ENCODE measurements at regions not wholly inside any gene's neighbourhood (a gene's known extent, or its start where the extent isn't known, plus 50 kb on each side); places are given as distances from the start of the nearest gene placed in this dataset.

DNA sequence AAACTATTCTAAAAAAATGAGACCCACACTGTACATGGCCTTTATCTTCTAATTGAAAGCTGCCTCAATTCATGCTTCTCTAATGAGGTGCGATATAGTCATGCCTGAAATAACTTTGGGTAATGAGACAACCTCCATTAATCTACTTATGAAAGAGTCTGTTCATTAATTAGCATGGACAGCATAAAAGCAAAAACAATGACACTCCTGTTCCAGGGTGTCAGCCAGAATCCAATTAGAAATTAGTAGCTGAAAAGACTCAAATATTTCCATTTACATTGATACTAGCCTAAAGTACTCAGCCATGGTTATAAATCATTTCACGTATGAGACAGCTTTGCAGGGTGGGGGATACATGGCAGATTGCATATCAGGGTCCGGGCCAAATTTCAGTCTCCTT is 288.7 kb downstream of the AKAIN1 start:
- Histone ChIP-seq H3K79me2 (ENCODE audit: low read length) (no peaks in the 10 kb centered on the region), H3K4me3 (ENCODE audit: low read length) (no peak overlapping the region), H3K27me3 (ENCODE audit: low read depth, low read length) (no peaks in the 10 kb centered on the region), H3K4me1 (ENCODE audit: low read length) (no peaks in the 10 kb centered on the region), H4K20me1 (ENCODE audit: insufficient read depth, low read length) (no peaks in the 10 kb centered on the region), H3K27ac (ENCODE audit: low read length) (no peak overlapping the region), H3K36me3 (replicated peaks; ENCODE audit: low read depth, low read length) (no peaks in the 10 kb centered on the region), H3K9me3 (ENCODE audit: insufficient read depth, low read length) (no peaks in the 10 kb centered on the region), H2AFZ (ENCODE audit: low read depth, low read length) (no peak overlapping the region), H3K4me2 (ENCODE audit: low read length) (no peak overlapping the region), H3K9ac (ENCODE audit: low read length) (no peak overlapping the region)
- no peak for TF ChIP-seq EZH2phosphoT487 (IDR thresholded peaks at IDR 0.05; ENCODE audit: low read depth)
- TF ChIP-seq, protein P1, sequence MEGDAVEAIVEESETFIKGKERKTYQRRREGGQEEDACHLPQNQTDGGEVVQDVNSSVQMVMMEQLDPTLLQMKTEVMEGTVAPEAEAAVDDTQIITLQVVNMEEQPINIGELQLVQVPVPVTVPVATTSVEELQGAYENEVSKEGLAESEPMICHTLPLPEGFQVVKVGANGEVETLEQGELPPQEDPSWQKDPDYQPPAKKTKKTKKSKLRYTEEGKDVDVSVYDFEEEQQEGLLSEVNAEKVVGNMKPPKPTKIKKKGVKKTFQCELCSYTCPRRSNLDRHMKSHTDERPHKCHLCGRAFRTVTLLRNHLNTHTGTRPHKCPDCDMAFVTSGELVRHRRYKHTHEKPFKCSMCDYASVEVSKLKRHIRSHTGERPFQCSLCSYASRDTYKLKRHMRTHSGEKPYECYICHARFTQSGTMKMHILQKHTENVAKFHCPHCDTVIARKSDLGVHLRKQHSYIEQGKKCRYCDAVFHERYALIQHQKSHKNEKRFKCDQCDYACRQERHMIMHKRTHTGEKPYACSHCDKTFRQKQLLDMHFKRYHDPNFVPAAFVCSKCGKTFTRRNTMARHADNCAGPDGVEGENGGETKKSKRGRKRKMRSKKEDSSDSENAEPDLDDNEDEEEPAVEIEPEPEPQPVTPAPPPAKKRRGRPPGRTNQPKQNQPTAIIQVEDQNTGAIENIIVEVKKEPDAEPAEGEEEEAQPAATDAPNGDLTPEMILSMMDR (IDR thresholded peaks at IDR 0.05; ENCODE audit: low read depth, low read length), result no peak

DNA sequence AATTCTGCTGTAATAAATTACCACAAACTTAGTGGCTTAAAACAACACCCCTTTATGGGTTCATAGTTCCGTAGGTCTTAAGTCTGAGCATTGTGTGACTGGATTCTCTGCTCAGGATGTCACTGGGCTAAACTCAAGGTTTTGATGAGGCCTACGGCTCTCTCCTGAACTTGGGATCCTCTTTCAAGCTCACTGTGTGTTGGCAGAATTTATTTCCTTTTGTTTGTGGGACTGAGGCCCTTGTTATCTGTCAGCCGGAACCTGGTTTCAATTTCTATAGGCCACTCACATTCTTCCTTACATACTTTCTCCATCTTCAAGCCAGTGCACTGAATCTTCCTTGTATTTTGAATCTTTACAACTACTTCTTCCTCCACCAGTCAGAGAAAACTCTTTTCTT is 290.2 kb downstream of the AKAIN1 start:
- no peaks in the 10 kb centered on the region for H4K20me1 ChIP-seq (ENCODE audit: insufficient read depth, low read length)
- no peak overlapping the region for H3K27ac ChIP-seq (ENCODE audit: low read length)
- TF ChIP-seq, protein P1 (IDR thresholded peaks at IDR 0.05; ENCODE audit: low read depth, low read length), result no peak
- TF ChIP-seq EZH2phosphoT487 (IDR thresholded peaks at IDR 0.05; ENCODE audit: low read depth), result no peak
- no peaks in the 10 kb centered on the region for H3K79me2 ChIP-seq (ENCODE audit: low read length)
- no peak overlapping the region for H3K9ac ChIP-seq (ENCODE audit: low read length)
- no peaks in the 10 kb centered on the region for H3K36me3 ChIP-seq (replicated peaks; ENCODE audit: low read depth, low read length)
- no peaks in the 10 kb centered on the region for H3K27me3 ChIP-seq (ENCODE audit: low read depth, low read length)
- no peaks in the 10 kb centered on the region for H3K9me3 ChIP-seq (ENCODE audit: insufficient read depth, low read length)
- H3K4me3 ChIP-seq (ENCODE audit: low read length), result no peak overlapping the region
- no peak overlapping the region for H3K4me2 ChIP-seq (ENCODE audit: low read length)
- H3K4me1 ChIP-seq (ENCODE audit: low read length), result no peaks in the 10 kb centered on the region
- no peak overlapping the region for H2AFZ ChIP-seq (ENCODE audit: low read depth, low read length)

DNA sequence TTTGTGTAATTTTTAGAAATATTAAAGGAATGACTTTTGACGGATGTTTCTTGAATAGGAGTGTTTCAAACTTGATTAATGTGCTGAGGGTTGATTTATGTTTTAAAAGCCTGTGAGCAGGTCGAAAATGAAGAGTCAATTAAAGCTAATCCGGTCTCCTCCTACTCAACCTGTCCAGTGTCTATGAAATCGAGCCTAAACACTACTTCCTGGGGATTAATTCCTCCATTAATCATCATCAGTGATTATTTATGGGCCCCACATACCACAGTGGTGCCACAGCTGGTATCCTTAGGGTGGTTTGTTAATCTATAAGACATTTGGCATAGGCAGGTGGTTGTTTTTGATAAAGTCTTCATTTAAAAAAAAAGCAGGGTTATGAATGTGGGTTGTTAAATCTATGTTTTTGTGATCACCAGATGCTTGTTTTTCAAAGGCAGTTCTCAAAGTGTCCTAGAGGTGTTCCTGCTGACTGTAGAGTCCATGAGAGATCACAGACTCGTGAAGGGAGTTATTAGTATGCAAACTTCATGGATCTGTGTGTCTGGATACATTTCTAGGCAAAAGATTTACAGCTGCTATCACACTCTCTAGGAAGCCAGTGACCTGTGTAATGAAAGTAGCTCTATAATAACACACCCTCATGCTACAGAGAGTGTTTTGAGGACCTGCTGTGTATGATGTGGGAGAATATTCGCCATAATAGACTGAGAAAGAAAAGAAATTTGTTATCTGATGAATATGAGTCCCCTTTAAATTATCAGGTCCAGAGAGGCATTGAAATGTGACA is 308.6 kb downstream of the AKAIN1 start:
- Histone ChIP-seq H3K79me2 (ENCODE audit: low read length) (no peaks in the 10 kb centered on the region), H3K9ac (ENCODE audit: low read length) (no peak overlapping the region), H3K4me2 (ENCODE audit: low read length) (no peak overlapping the region), H3K4me1 (ENCODE audit: low read length) (no peaks in the 10 kb centered on the region), H4K20me1 (ENCODE audit: insufficient read depth, low read length) (no peaks in the 10 kb centered on the region), H3K27me3 (ENCODE audit: low read depth, low read length) (no peaks in the 10 kb centered on the region), H3K36me3 (replicated peaks; ENCODE audit: low read depth, low read length) (no peaks in the 10 kb centered on the region), H3K4me3 (ENCODE audit: low read length) (no peak overlapping the region), H2AFZ (ENCODE audit: low read depth, low read length) (no peak overlapping the region), H3K9me3 (ENCODE audit: insufficient read depth, low read length) (no peaks in the 10 kb centered on the region), H3K27ac (ENCODE audit: low read length) (no peak overlapping the region)
- TF ChIP-seq EZH2phosphoT487 (IDR thresholded peaks at IDR 0.05; ENCODE audit: low read depth), result no peak
- TF ChIP-seq, protein P1 (IDR thresholded peaks at IDR 0.05; ENCODE audit: low read depth, low read length), result no peak

DNA sequence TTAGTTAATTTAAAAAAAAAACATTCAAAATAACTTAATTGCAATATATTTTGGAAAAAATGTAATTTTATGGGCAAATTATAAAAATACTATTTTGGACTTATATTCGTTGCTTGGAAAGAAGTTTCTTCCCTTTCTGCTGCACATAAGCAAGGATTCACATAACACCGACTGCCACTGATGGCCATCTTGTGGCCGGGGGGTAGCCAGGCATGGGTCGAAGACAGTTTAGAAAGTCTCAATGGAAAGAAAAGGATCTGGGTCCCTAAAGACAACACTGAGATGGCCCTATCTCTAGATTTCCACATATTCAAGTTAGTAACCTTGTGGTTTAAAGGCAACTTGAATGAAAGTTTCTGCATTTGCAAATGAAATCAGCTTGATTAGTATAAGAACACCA is 318.6 kb downstream of the AKAIN1 start:
- H3K9ac ChIP-seq (ENCODE audit: low read length), result no peak overlapping the region
- H3K4me3 ChIP-seq (ENCODE audit: low read length), result no peak overlapping the region
- no peak overlapping the region for H3K27ac ChIP-seq (ENCODE audit: low read length)
- H3K9me3 ChIP-seq (ENCODE audit: insufficient read depth, low read length), result no peaks in the 10 kb centered on the region
- H3K36me3 ChIP-seq (replicated peaks; ENCODE audit: low read depth, low read length), result no peaks in the 10 kb centered on the region
- H2AFZ ChIP-seq (ENCODE audit: low read depth, low read length), result no peak overlapping the region
- no peaks in the 10 kb centered on the region for H3K79me2 ChIP-seq (ENCODE audit: low read length)
- no peak overlapping the region for H3K4me2 ChIP-seq (ENCODE audit: low read length)
- H4K20me1 ChIP-seq (ENCODE audit: insufficient read depth, low read length), result no peaks in the 10 kb centered on the region
- H3K4me1 ChIP-seq (ENCODE audit: low read length), result no peaks in the 10 kb centered on the region
- H3K27me3 ChIP-seq (ENCODE audit: low read depth, low read length), result no peaks in the 10 kb centered on the region
- TF ChIP-seq EZH2phosphoT487 (IDR thresholded peaks at IDR 0.05; ENCODE audit: low read depth), result no peak
- TF ChIP-seq, protein P1 (IDR thresholded peaks at IDR 0.05; ENCODE audit: low read depth, low read length), result no peak
